ENCODE measurements at regions not wholly inside any gene's neighbourhood (a gene's known extent, or its start where the extent isn't known, plus 50 kb on each side); places are given as distances from the start of the nearest gene placed in this dataset.

DNA sequence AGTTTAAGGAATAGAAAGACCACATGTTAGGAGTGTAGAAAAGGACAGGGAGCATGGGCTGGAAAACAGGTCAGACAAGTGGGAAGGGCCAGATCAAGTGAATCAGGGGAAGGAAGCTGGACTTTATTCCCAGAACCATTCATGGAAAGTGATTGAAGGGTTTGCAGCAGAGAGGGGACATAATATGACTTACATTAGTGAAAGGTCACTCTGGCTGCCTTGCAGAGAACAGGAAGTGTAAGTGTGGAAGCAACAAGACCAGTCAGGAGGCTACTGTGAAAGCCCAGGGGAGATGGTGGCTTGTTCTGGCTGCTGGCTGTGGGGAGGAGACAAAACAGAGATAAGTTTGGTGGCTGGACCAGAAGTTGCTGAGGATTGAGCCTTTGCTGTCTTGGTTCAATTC, 69.1 kb downstream of the VCPKMT start:
- TF ChIP-seq EZH2 (IDR thresholded peaks at IDR 0.05; ENCODE audit: insufficient read depth, poor library complexity, severe bottlenecking) (no peak), EZH2phosphoT487 (IDR thresholded peaks at IDR 0.05; ENCODE audit: insufficient read depth, low read depth) (no peak)
